ENCODE measurements at regions not wholly inside any gene's neighbourhood (a gene's known extent, or its start where the extent isn't known, plus 50 kb on each side); places are given as distances from the start of the nearest gene placed in this dataset.

DNA sequence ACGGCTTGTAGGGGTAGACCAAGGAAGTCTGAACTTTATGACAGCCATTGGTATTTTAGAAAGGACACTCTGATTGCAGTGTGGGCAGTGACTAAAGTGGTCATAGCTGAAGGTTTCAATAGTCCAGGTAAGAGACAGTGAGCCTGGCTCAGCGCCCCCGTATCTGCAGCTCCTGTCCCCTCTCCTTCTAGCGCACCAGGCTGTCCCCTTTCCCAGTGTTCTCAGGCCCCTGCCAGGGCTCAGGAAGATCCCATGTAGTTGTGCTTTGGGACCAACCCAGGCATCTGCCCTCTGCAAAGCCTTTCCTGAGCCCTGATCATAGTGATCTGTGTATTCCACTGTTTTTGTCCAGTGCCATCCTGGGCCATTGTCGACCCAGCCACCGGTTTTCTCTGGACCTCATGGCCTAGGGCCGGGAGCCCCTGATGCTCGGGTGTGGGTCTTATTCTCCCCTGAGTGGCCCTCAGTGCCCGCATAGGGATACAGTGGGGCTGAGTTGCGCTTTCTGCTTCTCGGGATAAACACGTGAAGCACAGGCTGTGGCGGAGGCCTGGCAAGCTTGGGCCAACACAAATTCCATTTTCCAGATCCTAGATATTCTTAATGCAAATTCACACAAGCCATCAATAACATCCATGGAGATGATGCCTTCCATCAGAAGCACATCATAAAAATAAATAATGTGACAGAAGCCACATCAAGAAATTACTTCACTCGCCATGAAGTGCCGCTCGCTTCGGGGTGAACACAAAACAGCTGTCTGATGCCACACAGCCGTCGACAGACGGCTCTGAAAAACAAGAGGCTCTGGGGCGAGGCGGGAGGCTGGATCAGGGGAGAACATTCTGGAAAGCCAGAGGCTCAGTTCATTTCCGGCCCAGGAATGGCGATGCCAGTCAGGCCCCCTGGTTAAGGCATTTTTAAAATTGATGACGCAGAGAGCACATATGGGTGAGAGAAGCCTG is 805.0 kb downstream of the TBC1D22A start:
- H3K4me3 ChIP-seq (ENCODE audit: low read depth, low read length) = no peak overlapping the region

DNA sequence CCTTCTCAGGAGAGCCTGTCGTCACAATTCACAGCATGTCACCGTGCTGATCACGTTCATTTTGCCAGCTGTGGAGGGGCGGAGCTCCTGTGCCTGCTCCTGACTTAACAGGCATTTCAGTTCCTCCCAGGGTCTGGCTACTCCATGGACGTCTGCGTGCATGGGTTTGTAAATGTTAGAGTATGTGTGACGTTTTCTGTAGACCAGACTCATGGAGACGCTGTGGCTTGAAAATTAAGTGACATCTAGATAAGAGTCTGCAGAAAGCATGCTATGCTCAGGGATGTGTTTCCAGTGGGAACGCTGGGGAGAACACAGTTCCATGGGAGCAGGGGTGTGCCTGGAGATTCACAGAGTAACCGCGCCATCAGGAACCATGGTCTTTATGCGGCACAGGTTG is 804.0 kb downstream of the TBC1D22A start:
- H3K4me3 ChIP-seq (ENCODE audit: low read depth, low read length) = no peak overlapping the region
- TF ChIP-seq, protein P1, sequence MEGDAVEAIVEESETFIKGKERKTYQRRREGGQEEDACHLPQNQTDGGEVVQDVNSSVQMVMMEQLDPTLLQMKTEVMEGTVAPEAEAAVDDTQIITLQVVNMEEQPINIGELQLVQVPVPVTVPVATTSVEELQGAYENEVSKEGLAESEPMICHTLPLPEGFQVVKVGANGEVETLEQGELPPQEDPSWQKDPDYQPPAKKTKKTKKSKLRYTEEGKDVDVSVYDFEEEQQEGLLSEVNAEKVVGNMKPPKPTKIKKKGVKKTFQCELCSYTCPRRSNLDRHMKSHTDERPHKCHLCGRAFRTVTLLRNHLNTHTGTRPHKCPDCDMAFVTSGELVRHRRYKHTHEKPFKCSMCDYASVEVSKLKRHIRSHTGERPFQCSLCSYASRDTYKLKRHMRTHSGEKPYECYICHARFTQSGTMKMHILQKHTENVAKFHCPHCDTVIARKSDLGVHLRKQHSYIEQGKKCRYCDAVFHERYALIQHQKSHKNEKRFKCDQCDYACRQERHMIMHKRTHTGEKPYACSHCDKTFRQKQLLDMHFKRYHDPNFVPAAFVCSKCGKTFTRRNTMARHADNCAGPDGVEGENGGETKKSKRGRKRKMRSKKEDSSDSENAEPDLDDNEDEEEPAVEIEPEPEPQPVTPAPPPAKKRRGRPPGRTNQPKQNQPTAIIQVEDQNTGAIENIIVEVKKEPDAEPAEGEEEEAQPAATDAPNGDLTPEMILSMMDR (IDR thresholded peaks at IDR 0.05; ENCODE audit: borderline replicate concordance, insufficient read depth, low read depth, low read length) = no peak

More for the DNA sequence above, 805.0 kb downstream of the TBC1D22A start:
- TF ChIP-seq, protein P1 (IDR thresholded peaks at IDR 0.05; ENCODE audit: borderline replicate concordance, insufficient read depth, low read depth, low read length) = no peak

DNA sequence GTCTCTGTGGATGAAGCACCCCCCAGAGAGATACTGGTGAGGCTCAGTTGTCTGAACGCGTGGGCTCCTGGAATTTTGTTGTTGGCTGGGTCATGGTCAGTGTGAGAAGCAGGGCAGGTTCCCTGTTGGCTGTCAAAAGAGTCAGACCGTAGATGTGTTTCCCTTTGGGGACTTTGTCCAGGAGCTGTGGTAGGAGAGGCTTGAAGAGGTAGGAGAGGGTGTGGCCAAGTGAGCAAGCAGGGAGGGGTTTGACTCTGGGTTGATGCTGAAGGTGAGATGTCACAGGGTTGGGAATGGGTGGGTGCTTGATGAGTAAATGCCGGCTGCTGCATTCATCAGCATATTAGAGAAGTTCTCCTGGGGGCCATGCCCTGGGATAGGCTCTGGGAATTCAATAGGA is 803.2 kb downstream of the TBC1D22A start:
- TF ChIP-seq, protein P1 (IDR thresholded peaks at IDR 0.05; ENCODE audit: borderline replicate concordance, insufficient read depth, low read depth, low read length) = no peak
- no peak overlapping the region for H3K4me3 ChIP-seq (ENCODE audit: low read depth, low read length)

DNA sequence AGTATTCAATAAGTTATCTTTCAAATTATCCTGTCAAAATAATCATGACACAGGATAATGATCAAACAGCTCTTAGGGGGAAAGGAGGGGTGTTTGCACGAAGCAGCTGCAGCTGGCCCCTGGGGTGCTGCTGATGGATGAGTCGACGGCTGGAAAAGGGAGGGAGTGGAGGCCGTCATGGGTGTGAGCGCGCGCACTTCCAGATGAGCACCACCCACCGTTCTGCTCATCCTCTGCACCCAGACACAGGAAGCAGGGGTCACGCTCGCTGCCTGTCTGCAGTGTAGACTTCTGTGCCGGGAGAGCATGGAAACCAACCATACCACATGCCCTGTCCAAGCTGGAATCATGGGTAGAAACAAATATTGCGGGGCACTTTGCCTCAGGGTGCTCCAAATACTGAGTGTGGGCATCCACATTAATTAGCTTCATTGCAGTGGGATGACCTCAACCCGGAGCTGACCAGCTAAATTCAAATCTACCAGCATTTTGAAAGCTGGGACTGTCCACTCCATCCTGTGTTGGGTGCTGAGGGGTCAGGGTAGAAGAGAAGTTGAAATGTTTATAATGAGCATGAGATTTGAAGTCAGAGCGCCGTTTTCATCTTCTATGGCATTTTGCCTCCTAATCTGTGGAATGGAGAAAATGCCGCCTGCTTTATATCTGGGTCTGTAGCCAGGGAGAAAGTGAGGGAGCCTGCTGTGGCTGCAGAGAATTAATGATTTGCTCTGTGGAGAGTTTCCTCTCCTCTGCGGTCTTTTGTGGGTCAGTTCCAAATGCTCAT is 802.4 kb downstream of the TBC1D22A start:
- H3K4me3 ChIP-seq (ENCODE audit: low read depth, low read length) = no peak overlapping the region
- TF ChIP-seq, protein P1 (IDR thresholded peaks at IDR 0.05; ENCODE audit: borderline replicate concordance, insufficient read depth, low read depth, low read length) = no peak

DNA sequence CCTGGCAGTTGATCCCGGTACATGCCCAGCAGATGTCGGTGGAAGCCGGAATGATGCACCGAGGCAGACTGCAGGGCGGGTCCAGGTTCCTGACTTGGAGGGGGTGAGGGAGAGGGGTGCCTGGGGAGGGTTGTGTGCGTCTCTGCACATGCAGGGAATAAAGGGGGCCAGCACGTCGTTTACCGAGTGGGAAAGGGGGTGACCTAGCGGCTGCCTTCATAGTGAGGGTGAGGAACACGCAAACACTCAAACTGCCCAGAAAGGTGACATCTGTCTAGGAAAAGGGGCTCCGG is 801.7 kb downstream of the TBC1D22A start:
- TF ChIP-seq, protein P1 (IDR thresholded peaks at IDR 0.05; ENCODE audit: borderline replicate concordance, insufficient read depth, low read depth, low read length) = no peak
- no peak overlapping the region for H3K4me3 ChIP-seq (ENCODE audit: low read depth, low read length)

DNA sequence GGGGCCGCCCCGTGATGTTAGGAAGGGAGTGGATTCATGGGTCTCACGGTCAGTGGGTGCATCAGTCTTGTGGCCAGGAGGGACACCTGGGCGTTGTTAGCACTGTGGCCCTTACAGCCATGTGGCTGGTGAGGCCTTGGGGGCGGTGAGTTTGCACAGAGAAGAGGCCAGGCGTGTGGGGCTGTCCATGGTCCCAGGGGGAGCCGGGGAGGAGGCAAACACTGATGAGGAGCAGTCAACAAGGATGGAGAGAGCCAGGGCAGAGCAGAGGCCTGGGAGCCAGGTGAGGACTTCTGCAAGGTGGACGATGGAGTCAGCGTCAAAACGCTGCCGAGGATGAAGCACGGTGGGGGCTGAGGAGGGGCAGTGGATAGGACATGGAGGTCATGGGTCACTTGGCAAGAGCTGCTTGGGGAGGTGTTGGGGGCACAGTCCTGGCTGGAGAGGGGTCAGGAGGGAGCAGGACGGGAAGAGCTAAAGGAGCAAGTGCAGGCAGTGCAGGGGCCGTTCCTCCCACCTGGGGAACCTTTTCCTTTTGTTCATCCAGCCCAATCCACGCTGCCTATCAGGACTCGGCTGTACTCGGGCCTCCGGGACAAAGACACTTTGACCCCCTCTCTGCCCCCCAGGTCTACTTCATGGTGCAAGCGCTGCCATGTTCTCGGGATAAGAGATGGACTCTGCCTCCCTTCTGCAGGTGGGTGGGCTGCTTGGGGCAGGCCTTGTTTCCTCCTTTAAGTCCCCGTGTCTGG is 801.1 kb downstream of the TBC1D22A start:
- TF ChIP-seq, protein P1 (IDR thresholded peaks at IDR 0.05; ENCODE audit: borderline replicate concordance, insufficient read depth, low read depth, low read length) = no peak
- no peak overlapping the region for H3K4me3 ChIP-seq (ENCODE audit: low read depth, low read length)
